ENCODE measurements at regions not wholly inside any gene's neighbourhood (a gene's known extent, or its start where the extent isn't known, plus 50 kb on each side); places are given as distances from the start of the nearest gene placed in this dataset.
A peak's percentile ranks its signal among the peaks of the same experiment; 100 is the strongest.

GRCh38 chr11:112744041-112744440, 217.2 kb upstream of the NCAM1 start:
- DNase-seq (ENCODE audit: extremely low read depth in 1 of 11, low read depth in 9 of 11, low spot score in 4 of 11) = no peak

DNA sequence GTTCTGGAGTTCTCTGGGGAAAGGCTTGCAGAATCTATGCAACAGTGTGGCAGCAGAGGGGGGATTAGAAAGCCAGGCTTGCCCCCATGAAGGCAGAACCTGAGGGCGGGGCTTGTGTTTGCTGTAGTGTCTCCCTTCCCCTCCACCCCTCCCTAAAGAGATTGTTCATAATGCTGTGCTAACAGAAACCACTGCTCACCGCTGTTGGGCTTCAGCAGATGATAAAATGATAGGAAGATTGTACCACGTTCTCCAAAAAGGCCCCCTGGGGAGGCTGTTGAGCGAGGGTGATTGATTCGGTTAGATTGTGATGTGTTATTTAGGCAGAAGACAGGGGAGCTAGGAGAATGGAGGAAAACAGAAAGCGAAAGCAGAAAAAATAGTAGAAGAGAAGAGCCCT, 215.2 kb upstream of the NCAM1 start:
- DNase-seq (ENCODE audit: extremely low read depth in 1 of 11, low read depth in 9 of 11, low spot score in 4 of 11) = no peak

GRCh38 chr11:112748252-112748651, 213.0 kb upstream of the NCAM1 start:
- no peak for DNase-seq (ENCODE audit: extremely low read depth in 1 of 11, low read depth in 9 of 11, low spot score in 4 of 11)

DNA sequence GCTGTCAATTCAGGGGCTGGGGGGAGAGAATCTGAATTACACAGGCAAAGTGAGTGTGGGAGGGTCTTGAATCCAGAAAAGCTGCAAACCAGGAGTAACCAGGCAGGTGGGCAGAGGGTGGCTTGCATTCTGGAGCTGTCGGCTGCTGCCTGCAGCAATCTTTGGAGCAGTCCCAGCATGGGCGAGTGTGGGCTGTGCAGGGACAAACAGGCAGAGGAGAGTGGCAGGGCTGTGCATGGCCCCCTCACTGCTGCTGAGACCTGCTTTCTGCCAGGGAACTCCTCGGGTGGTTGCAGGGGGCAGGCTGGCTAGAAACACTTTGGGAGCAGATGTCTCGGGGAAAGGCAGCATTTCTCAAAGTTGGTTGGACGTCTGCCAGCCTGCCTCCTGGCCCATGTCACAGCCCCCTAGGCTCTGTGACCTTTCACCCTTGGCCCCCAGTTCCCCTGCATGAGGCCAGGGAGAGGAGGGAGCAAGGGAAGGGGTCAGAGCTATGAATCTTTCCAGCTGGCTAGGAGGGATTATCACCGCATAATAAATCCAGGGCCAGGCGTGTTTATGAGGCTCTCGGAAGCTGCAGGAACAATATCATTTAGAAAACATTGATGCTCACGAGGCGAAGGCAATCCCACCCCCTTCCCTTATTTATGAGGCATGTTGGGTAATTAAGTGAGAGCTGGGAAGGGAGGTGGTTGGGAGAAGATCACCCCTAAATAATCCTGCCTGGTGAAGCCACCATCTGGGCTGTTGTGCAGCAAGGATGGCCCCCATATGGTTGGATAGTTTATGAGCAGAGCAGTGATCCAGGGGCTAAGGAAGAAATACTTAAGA, 212.3 kb upstream of the NCAM1 start:
- peak in 9 of 11 donors; percentile 71 to 80 (median 74) for DNase-seq (ENCODE audit: extremely low read depth in 1 of 11, low read depth in 9 of 11, low spot score in 4 of 11)

- no peak for DNase-seq (ENCODE audit: extremely low read depth in 1 of 11, low read depth in 9 of 11, low spot score in 4 of 11)
These were observed 209.9 kb upstream of the NCAM1 start for GRCh38 chr11:112751329-112751728.

- DNase-seq (ENCODE audit: extremely low read depth in 1 of 11, low read depth in 9 of 11, low spot score in 4 of 11) = no peak
These were observed 209.4 kb upstream of the NCAM1 start for GRCh38 chr11:112751772-112752171.

DNA sequence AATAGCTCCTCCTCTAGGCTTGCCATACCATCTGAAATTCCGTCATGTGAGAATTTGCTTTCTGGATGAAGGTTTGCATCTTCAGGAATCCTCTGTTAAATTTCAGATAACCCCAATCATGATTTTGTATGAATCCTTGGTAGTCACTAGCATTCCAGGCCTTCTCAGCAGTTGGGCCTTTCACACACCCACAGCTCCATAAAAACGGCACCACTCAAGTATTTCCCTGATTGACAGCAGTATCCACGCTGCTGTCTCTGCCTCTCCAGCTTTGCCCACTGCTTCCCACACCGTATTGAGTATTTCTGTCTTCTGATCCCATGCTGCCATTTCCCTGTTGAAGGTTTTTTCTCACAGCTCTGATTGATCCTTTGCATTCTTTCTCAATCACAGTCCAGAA, 208.7 kb upstream of the NCAM1 start:
- no peak for DNase-seq (ENCODE audit: extremely low read depth in 1 of 11, low read depth in 9 of 11, low spot score in 4 of 11)

GRCh38 chr11:112753706-112754105, 207.5 kb upstream of the NCAM1 start:
- DNase-seq (ENCODE audit: extremely low read depth in 1 of 11, low read depth in 9 of 11, low spot score in 4 of 11) = no peak

- no peak for DNase-seq (ENCODE audit: extremely low read depth in 1 of 11, low read depth in 9 of 11, low spot score in 4 of 11)
These were observed 201.8 kb upstream of the NCAM1 start for GRCh38 chr11:112759418-112759817.

DNA sequence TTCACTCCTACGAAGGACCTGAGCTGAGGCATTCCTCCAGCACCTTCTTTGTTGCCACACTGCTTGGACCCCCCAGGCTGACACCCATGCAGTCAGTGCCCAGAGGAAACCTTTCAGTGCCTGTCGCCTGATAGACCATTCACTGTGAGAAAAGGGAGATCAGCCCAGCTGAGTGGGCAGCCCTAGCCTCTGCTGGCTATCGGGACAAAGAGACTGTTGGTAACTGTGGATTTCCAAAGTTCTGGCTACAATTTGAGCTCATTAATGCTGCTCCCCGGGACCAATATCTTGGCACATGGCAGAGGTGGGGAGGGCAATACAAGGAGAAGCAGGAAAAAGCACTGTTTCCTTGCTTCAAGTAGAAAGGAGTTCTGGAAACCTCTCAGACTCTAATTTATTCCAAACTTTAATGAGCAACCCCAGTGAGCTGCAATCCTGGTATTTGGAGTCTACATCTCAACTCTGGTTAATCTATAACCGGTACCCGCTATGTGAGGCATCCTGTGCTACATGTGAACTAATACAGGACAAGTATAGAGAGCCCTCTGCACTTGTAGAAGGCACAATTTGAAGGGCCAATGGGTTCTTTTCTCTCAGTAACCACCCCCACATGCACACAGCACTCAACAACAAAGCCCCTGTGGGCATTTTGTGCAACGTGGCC, 200.7 kb upstream of the NCAM1 start:
- DNase-seq (ENCODE audit: extremely low read depth in 1 of 11, low read depth in 9 of 11, low spot score in 4 of 11) = no peak

DNA sequence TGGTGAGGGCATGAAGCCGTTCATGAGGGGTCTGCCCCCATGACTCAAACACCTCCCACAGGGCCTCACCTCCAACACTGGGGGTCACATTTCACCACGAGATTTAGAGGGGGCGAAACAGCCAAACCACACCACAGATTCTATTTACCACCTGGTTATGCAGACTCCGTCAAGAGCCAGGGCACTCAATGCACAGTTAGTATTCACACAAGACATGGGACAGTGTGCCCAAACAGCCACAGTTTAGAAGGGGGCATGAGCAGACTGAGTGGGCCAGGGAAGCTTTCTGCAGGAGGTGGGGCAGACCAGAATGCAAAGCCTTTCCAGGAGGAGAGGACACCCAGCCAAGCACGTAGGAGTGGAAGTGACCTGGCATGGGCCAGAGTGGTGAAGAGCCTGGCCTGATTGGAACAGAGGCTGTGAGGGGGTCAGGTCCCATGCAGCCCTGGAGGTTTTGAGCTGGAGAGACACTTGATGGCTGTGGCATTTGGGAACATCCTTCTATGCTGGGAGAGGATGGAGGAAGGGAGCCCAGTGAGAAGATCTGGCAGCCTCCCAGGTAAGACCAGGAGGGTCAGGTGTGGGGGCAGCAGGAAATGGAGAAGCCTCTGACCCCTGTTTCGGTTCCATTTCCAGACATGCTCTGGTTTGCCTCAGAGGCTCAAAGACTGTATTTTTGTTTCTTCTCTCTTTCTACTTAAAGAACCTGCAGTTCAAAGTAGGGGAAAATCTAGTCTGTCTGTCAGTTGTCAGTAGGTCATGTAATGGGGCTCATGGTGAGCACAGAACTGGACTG, 199.1 kb upstream of the NCAM1 start:
- no peak for DNase-seq (ENCODE audit: extremely low read depth in 1 of 11, low read depth in 9 of 11, low spot score in 4 of 11)

- DNase-seq (ENCODE audit: extremely low read depth in 1 of 11, low read depth in 9 of 11, low spot score in 4 of 11) = no peak
These were observed 198.5 kb upstream of the NCAM1 start for GRCh38 chr11:112762707-112763090.

DNA sequence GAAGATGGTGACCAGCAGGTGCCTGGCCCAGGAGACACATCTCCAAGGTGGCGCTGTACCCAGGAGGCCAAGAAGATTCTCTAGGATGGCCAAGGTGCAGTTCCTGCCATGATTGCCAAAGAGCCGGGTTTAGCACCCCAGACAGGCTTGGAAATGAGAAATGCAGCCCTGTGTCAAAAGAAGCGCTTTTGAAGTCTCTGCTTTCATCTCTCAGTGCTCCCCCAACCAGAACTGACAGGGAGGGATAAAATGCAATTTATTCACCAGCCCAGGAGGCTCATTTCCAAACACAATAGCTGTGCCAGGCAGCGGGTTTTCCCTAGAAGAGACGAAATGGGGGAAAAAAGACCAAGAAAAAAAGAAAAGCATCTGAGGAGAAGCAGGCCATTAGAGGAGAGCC, 195.9 kb upstream of the NCAM1 start:
- DNase-seq (ENCODE audit: extremely low read depth in 1 of 11, low read depth in 9 of 11, low spot score in 4 of 11) = no peak

DNA sequence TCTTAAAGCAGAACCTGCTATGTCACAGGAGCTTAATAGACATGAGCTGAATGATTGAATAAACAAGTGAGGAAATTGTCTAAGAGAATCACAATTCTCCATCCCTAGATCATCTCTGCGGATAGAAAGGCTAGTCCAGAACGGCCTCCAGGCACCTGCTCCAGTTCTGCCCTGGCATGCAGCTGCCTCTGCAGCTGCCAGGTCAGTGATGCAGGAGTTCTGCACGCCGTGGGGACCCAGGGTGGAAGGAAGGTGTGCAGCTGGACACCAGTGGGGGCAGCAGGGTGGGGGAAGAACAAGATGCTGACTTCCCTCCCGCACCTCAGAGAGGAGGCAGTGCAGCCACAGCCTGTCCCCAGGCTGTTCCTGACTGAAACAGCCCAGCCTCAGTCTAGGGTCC, 192.1 kb upstream of the NCAM1 start:
- no peak for DNase-seq (ENCODE audit: extremely low read depth in 1 of 11, low read depth in 9 of 11, low spot score in 4 of 11)

DNA sequence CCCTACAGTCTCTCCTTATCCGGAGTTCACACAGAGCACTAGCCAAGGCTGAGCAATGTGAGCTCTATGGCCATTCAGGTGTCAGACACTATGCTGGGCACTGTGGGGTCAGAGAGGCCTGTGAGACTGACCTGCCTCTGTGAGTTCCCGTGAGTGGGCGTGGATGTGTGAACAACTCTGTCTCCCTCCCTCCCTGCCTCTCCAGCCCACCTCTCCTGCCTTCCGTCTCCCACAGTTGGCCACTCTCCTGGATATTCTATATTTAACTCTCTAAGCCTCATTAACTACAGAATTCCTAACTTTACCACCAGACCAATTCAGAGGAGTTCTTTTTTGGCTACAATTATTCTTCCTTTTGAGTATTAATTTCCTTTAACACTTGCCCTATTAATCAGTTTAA, 191.6 kb upstream of the NCAM1 start:
- peak in 1 of 11 donors; percentile 38 for DNase-seq (ENCODE audit: extremely low read depth in 1 of 11, low read depth in 9 of 11, low spot score in 4 of 11)

- DNase-seq (ENCODE audit: extremely low read depth in 1 of 11, low read depth in 9 of 11, low spot score in 4 of 11) = no peak
These were observed 191.2 kb upstream of the NCAM1 start for GRCh38 chr11:112770033-112770432.

- DNase-seq (ENCODE audit: extremely low read depth in 1 of 11, low read depth in 9 of 11, low spot score in 4 of 11) = no peak
These were observed 190.7 kb upstream of the NCAM1 start for GRCh38 chr11:112770487-112770886.

- no peak for DNase-seq (ENCODE audit: extremely low read depth in 1 of 11, low read depth in 9 of 11, low spot score in 4 of 11)
These were observed 189.4 kb upstream of the NCAM1 start for GRCh38 chr11:112771851-112772250.

DNA sequence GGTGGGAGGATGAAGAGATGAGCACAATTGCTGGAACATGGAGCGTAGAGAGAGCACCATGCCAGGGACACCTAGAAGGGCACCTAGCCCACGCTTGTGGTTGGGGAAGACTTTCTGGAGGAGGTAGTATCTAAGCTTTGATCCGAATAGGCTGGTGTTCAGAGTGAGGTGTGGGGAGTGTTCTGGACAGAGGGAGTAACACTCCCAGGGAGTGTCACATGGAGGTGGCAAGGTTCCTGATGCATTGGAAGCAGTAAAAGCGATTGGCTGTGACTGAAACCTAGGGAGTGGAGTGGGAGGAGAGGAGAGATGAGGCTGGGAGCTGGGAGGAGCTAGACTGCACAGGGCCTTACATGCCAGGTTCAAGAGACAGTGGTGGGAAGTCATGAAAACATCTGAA, 188.0 kb upstream of the NCAM1 start:
- DNase-seq (ENCODE audit: extremely low read depth in 1 of 11, low read depth in 9 of 11, low spot score in 4 of 11) = peak in 2 of 11 donors; percentile 26 to 61

DNA sequence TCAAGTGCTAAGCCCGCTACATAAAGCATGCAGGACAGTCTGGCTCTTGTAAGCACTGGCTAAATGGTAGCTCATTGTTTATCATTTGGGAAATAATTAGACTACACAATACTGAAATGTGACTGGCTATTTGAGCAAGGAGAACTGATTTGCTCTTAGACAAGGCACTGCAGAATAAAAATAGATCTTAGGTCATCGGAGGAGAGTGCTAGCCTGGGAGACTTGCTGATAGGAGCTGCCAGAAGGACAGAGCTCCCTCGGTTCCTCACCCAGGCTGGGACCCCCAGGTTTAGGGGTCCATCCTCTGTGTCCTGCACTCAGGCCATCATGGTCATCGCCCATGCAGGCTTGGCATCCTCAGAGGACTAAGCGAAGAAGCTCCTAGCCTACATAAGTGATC, 184.4 kb upstream of the NCAM1 start:
- no peak for DNase-seq (ENCODE audit: extremely low read depth in 1 of 11, low read depth in 9 of 11, low spot score in 4 of 11)
